ENCODE measurements at regions not wholly inside any gene's neighbourhood (a gene's known extent, or its start where the extent isn't known, plus 50 kb on each side); places are given as distances from the start of the nearest gene placed in this dataset.

- TF ChIP-seq FOXP4 (CRISPR knock-in tag; IDR thresholded peaks at IDR 0.05) (no peak), ZNF532 (CRISPR knock-in tag; IDR thresholded peaks at IDR 0.05; ENCODE audit: borderline replicate concordance) (no peak), ZNF396 (CRISPR knock-in tag; IDR thresholded peaks at IDR 0.05; ENCODE audit: borderline replicate concordance) (no peak), ZNF219 (CRISPR knock-in tag; IDR thresholded peaks at IDR 0.05; ENCODE audit: borderline replicate concordance) (no peak), NR3C1 (CRISPR knock-in tag; conservative IDR thresholded peaks at IDR 0.05; ENCODE audit: low read depth) (no peak), ATF2 (CRISPR knock-in tag; IDR thresholded peaks at IDR 0.05; ENCODE audit: borderline replicate concordance, low read depth) (no peak), NR2C2 (CRISPR knock-in tag; IDR thresholded peaks at IDR 0.05) (no peak), ZNF232 (CRISPR knock-in tag; IDR thresholded peaks at IDR 0.05) (no peak)
Measured at GRCh38 chr9:18382243-18382642, 91.7 kb upstream of the ADAMTSL1 start (continued).

- ATAC-seq: no peak
- POLR2A ChIA-PET: no interaction called here
- CTCF ChIA-PET: interaction anchor here (0.6 kb wide), 1 partner anchor 432 kb away, joined by 3 read pairs; no protein-coding TSS in a partner anchor
- Mint-ChIP-seq H3K9me3 (no peaks in the 10 kb centered on the region), H3K27ac (no peak overlapping the region), H3K27me3 (ENCODE audit: low read depth) (no peaks in the 10 kb centered on the region), H3K4me1 (peaks cover 20% of the 10 kb centered on the region), H3K36me3 (no peaks in the 10 kb centered on the region), H3K4me3 (no peak overlapping the region)
- DNase-seq (ENCODE audit: low spot score): no peak
- no peak for TF ChIP-seq ATF6 (CRISPR knock-in tag; IDR thresholded peaks at IDR 0.05)
- no peak for TF ChIP-seq ELF4 (CRISPR knock-in tag; IDR thresholded peaks at IDR 0.05; ENCODE audit: low read depth)
- TF ChIP-seq SOX15 (CRISPR knock-in tag; IDR thresholded peaks at IDR 0.05): no peak
- TF ChIP-seq ESRRA (CRISPR knock-in tag; IDR thresholded peaks at IDR 0.05; ENCODE audit: borderline replicate concordance): no peak
- no peak for TF ChIP-seq HMGXB4 (CRISPR knock-in tag; IDR thresholded peaks at IDR 0.05)
- TF ChIP-seq GABPB1 (CRISPR knock-in tag; IDR thresholded peaks at IDR 0.05): no peak
- no peak for TF ChIP-seq ZNF532 (CRISPR knock-in tag; IDR thresholded peaks at IDR 0.05; ENCODE audit: borderline replicate concordance)
- TF ChIP-seq CDX4 (CRISPR knock-in tag; IDR thresholded peaks at IDR 0.05; ENCODE audit: borderline replicate concordance): no peak
- no peak for TF ChIP-seq AR (CRISPR knock-in tag; IDR thresholded peaks at IDR 0.05)
Measured at GRCh38 chr9:18384066-18384465, 89.9 kb upstream of the ADAMTSL1 start.

Measured in WTC11 (cell line).